COR-L47 (cell line): ENCODE measurements at regions not wholly inside any gene's neighbourhood (a gene's known extent, or its start where the extent isn't known, plus 50 kb on each side); places are given as distances from the start of the nearest gene placed in this dataset.
"Not testable (repeated sequence)": the region's sequence is repeated elsewhere in the genome, so short reads cannot be mapped to it uniquely, and the experiment has no call there.

Source experiments
- DNase-seq: peaks from one replicate; lab custom pipeline; 2025; lab: John Stamatoyannopoulos, UW

DNA sequence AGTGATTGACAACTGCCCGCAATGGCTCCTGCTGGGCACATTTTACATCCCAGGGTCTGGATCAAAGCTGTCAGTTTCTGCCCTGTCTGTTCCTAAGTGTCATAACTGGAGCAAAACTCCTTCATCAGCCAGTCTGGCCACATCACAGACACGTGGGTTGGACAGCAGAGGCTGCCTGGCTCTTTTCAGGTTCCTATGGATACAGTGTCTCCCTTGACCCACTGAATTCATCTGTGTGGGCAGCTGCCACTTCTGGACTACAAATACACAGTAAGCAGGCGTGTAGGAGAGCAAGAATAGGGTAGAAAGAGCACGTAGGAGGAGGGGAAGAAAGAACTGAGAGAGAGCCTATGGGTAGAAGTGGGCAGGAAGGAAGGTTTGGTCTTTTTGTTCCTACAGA lies 238.0 kb downstream of the ENC1 start:
- peak; percentile 35 for DNase-seq

- DNase-seq: no peak
These were observed 238.6 kb downstream of the ENC1 start for GRCh38 chr5:74401946-74402320.

GRCh38 chr5:74401281-74401945 lies 239.1 kb downstream of the ENC1 start:
- DNase-seq: no peak

DNA sequence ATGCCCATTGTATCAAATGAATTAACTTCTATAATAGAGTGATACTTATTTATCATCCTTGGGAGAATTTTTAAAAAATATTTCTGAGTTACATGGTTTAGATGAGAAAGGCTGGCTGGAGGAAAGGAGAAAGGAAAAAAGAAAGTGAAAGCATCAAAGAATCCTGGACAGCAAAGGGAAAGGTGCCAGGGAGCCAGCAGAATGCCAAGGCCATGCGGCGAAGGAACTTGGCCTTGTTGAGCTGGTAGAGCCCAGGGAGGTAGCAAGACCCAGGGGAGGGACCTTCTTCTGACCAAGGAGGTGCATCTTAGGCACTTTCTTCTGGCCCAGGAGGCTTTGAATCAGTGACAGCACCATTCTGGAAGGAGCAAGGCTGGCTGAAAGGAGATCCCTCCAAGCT lies 240.5 kb downstream of the ENC1 start:
- no peak for DNase-seq

DNA sequence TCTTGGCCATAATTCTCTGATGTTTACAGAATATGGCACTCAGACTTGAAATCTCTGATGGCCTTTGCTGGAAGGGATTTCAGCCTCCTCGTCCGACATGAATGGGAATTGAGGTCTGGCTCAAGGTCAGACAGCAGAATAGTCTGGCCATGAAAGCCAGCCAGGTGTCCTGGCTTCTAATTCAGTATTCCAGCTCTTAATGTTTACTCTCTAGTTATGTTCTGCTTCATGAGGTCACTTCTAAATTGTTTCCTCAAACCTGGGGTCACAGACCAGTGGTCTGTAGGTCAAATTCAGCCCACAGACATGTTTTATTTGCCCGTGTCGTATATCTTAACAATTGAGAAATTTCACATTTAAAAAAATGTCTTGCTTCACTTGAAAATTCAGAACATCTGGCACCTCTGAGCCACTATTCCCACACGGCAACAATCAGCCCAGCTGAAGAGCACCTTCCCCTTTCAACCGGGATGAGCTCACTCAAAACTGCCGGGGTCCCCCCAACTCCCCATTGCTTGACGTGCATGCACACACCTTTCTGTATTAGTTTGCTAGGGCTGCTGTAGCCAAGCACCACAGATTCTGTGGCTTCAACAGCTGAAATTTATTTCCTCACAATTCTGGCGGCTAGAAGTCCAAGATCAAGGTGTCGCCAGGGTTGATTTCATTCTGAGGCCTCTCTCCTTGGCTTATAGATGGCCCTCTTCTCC lies 243.5 kb downstream of the ENC1 start:
- no peak for DNase-seq

- DNase-seq: peak; percentile 21
These were observed 245.3 kb downstream of the ENC1 start for GRCh38 chr5:74394916-74395880.

DNA sequence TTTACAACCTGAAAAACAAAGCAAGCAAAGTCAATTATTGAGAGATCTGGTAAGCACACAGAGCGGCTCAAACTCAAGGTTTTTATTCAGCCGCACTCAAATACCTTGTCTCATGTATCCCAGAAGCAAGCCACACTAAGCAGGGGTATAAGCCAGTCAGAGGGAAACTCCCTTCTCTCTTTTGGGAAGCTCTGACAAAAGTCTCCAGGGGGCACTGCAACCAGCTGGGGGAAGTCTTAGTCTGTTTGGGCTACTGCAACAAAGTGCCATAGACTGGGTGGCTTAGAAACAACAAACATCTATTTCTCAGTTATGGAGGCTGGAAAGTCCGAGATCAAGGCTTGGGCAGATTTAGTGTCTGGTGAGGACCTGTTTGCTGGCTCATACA lies 246.0 kb downstream of the ENC1 start:
- DNase-seq: no peak

DNA sequence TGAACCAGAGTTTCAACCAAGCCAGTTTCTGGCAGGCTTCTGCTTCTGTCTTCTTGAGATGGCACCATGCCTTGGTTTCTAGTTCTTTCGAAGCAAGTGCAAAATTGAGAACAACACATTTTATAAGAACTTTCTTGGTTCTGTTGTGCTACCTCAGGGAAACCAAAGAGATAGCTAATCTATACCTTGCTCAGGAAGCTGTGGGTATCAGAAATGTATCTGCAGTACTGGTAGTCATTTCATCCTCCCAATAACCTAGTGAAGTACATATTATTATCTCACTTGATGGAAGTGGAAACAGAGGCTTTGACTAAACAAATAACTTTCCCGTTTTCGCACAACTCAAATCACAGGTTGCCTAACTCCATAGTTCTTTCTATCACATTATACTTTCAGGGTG lies 246.6 kb downstream of the ENC1 start:
- no peak for DNase-seq

DNA sequence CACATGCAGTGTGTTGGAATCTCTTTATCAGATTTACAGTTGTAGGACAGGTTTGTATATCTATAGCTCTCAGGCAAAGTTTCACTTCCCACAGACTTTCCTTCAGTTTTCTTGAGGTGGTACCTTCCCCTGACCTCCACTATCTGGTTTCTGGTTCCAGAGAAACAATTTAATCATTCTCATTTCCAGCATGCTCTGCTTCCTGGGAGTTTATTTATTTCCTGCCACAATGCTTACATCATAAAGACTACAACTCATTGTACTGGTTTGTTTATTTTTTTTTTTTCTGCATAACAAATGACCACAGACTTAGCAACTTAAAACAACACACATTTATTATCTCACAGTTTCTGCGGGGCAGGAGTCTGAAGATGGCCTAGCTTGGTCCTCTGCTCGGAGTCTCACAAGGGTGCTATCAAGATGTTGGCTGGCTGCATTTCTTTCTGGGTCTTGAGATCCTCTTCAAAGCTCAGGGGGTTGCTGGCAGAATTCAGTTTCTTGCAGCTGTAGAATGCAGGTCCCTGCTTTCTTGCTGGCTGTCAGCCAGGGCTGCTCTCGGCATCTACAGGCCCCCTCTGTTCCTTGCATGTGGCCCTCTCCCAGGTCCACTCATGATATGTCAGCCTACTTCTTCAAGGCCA lies 247.7 kb downstream of the ENC1 start:
- DNase-seq: no peak

- DNase-seq: no peak
These were observed 249.1 kb downstream of the ENC1 start for GRCh38 chr5:74391410-74391809.

- no peak for DNase-seq
These were observed 249.7 kb downstream of the ENC1 start for GRCh38 chr5:74390822-74391221.

- DNase-seq: no peak
These were observed 250.3 kb downstream of the ENC1 start for GRCh38 chr5:74390306-74390637.

GRCh38 chr5:74389531-74390305 lies 250.8 kb downstream of the ENC1 start:
- DNase-seq: no peak

GRCh38 chr5:74388411-74388810 lies 252.1 kb downstream of the ENC1 start:
- DNase-seq: not testable (repeated sequence)

DNA sequence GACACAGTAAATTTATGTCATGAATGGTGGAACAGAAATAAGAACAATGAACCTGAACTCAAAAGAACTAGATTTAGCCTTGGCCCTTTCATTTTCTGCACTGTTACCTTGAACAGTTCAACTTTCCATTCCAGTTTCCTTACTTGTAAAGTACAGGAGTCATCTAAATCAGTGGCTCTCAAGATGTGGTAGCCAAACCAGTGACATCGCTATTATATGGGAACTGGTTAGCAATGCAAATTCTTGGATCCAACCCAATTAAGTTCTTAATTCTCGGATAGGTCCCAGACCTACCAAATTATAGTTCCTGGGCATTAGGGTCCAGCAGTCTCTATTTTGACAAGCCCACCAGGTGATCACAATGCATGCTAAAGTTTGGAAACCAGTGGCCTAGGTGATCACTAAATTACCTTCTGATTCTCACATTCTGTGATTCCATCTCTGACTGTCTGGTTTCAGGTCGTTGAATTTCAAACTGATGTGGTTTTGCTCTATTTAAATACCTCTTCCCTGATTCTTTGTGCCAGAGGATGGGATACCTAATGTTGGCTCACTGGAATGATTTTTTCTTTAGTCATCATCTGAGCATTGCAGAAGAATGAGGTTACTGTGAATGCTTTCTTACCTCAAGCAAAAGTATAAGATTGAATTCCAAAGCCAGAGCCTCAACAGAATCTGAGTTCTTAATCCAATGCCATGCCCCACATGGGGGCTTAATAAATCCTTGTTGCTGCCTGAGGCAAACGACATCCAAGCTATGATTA lies 253.8 kb downstream of the ENC1 start:
- DNase-seq: no peak

GRCh38 chr5:74384851-74385250 lies 255.7 kb downstream of the ENC1 start:
- DNase-seq: peak; percentile 45

- no peak for DNase-seq
These were observed 257.4 kb downstream of the ENC1 start for GRCh38 chr5:74382987-74383593.

DNA sequence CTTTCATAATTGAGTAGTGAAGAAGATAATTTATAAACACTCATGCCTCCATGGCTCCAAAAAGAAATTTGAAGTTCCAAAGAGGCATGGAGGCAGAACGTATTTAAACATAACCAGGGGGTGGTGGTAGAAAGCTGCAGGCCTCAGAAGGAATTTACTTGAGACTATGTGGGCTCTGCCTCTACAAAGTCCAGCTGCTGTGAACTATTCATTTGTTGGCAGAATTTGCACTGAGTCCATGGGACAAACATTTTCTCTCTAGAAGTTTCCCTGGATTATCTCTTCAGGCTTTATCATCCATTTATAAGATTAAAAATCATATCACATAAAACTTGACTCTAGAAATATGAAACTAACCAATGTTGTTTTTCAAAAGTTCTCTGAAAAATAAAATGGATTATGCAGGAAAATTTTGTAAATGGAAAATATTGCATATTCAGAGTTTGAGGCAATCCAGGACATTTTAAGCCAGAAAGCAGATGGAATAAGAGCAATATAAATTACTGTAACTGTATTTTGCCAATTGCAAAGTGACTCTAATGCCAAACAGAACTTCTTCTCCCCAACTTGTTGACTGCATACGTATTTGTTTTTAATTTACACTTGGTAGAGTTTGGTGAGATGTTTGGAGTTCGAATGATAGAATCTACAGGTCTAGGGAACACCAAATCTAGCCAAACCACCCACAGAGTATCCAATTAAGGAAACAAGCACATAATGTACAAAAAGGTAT lies 258.2 kb downstream of the ENC1 start:
- no peak for DNase-seq

DNA sequence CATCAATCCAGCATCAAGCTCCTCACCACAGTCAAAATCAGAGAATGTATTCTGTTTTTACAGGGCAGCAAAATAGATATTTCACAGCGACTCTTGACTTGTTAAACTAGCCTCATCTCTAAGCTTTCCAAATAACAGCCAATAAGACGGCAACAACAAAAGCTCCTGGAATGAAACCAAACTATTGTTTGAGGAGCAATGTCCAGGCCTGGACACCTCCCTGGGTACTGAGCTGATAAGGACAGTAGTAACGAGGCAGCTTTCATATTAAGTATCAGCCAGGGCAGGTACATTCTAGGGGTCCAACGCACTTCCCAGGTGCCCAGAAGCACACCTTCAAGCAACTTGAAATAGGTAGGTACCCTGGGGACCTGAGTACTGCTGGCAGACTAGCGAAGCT lies 260.3 kb downstream of the ENC1 start:
- no peak for DNase-seq

GRCh38 chr5:74378464-74378863 lies 262.1 kb downstream of the ENC1 start:
- DNase-seq: no peak
